ENCODE measurements at regions not wholly inside any gene's neighbourhood (a gene's known extent, or its start where the extent isn't known, plus 50 kb on each side); places are given as distances from the start of the nearest gene placed in this dataset.

GRCh38 chr2:151078889-151079288 is 182.8 kb downstream of the RBM43 start:
- TF ChIP-seq, protein P1, sequence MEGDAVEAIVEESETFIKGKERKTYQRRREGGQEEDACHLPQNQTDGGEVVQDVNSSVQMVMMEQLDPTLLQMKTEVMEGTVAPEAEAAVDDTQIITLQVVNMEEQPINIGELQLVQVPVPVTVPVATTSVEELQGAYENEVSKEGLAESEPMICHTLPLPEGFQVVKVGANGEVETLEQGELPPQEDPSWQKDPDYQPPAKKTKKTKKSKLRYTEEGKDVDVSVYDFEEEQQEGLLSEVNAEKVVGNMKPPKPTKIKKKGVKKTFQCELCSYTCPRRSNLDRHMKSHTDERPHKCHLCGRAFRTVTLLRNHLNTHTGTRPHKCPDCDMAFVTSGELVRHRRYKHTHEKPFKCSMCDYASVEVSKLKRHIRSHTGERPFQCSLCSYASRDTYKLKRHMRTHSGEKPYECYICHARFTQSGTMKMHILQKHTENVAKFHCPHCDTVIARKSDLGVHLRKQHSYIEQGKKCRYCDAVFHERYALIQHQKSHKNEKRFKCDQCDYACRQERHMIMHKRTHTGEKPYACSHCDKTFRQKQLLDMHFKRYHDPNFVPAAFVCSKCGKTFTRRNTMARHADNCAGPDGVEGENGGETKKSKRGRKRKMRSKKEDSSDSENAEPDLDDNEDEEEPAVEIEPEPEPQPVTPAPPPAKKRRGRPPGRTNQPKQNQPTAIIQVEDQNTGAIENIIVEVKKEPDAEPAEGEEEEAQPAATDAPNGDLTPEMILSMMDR (conservative IDR thresholded peaks at IDR 0.05): no peak
- TF ChIP-seq ZFX (IDR thresholded peaks at IDR 0.05): no peak
